GM12875 (cell line): ENCODE measurements at regions not wholly inside any gene's neighbourhood (a gene's known extent, or its start where the extent isn't known, plus 50 kb on each side); places are given as distances from the start of the nearest gene placed in this dataset.

ENCODE experiments used
- H3K4me3 ChIP-seq: one replicate; pipeline ENCODE4 v1.5.1; 2011; ENCODE audit warnings: low read depth, low read length, control low read depth
- CTCF ChIP-seq: IDR thresholded peaks from 2 replicates; pipeline ENCODE4 v1.5.1; 2011; ENCODE audit warnings: low read depth, mild to moderate bottlenecking, control low read depth, inconsistent platforms, low read length, moderate library complexity, borderline replicate concordance; ENCODE audit not compliant: insufficient read depth

GRCh38 chr9:90131568-90131967 lies 511.1 kb downstream of the DIRAS2 start:
- H3K4me3 ChIP-seq, result no peak overlapping the region
- no peak for TF ChIP-seq CTCF

- no peak for TF ChIP-seq CTCF
- H3K4me3 ChIP-seq, result no peak overlapping the region
These were observed 509.8 kb downstream of the DIRAS2 start for GRCh38 chr9:90132866-90133265.

GRCh38 chr9:90137801-90138200 lies 504.8 kb downstream of the DIRAS2 start:
- no peak for TF ChIP-seq CTCF

GRCh38 chr9:90140131-90140818 lies 502.3 kb downstream of the DIRAS2 start:
- no peak for TF ChIP-seq CTCF
- no peak overlapping the region for H3K4me3 ChIP-seq

More at GRCh38 chr9:90137801-90138200, 504.8 kb downstream of the DIRAS2 start:
- H3K4me3 ChIP-seq, result no peak overlapping the region

GRCh38 chr9:90141723-90142122 lies 500.9 kb downstream of the DIRAS2 start:
- H3K4me3 ChIP-seq, result no peak overlapping the region
- no peak for TF ChIP-seq CTCF

GRCh38 chr9:90142580-90142979 lies 500.0 kb downstream of the DIRAS2 start:
- peak; percentile 33; the same call in 1 of the 2 replicates for TF ChIP-seq CTCF
- H3K4me3 ChIP-seq, result no peak overlapping the region

- no peak for TF ChIP-seq CTCF
- no peak overlapping the region for H3K4me3 ChIP-seq
These were observed 495.2 kb downstream of the DIRAS2 start for GRCh38 chr9:90147426-90147825.
